NCI-H2227 treated with DMSO at 0.1 percent for 48 hours (cell line): ENCODE measurements at regions not wholly inside any gene's neighbourhood (a gene's known extent, or its start where the extent isn't known, plus 50 kb on each side); places are given as distances from the start of the nearest gene placed in this dataset.
"Not testable (repeated sequence)": the region's sequence is repeated elsewhere in the genome, so short reads cannot be mapped to it uniquely, and the experiment has no call there.

Experiments used
- DNase-seq: peaks from one replicate; lab custom pipeline; 2025; lab: John Stamatoyannopoulos, UW

GRCh38 chr11:103730131-103730940, 306.1 kb upstream of the DDI1 start:
- peak; percentile 31 for DNase-seq

GRCh38 chr11:103731670-103732069, 304.8 kb upstream of the DDI1 start:
- DNase-seq = no peak

- no peak for DNase-seq
Observed at GRCh38 chr11:103733889-103734288, 302.6 kb upstream of the DDI1 start.

- no peak for DNase-seq
Observed at GRCh38 chr11:103735497-103736032, 300.9 kb upstream of the DDI1 start.

GRCh38 chr11:103736315-103737036, 300.0 kb upstream of the DDI1 start:
- DNase-seq = no peak

GRCh38 chr11:103737037-103737622, 299.3 kb upstream of the DDI1 start:
- DNase-seq = no peak

- no peak for DNase-seq
Observed at GRCh38 chr11:103737747-103738146, 298.7 kb upstream of the DDI1 start.

- not testable (repeated sequence) for DNase-seq
Observed at GRCh38 chr11:103739074-103739796, 297.2 kb upstream of the DDI1 start.

- DNase-seq = no peak
Observed at GRCh38 chr11:103744496-103745153, 291.8 kb upstream of the DDI1 start.

- DNase-seq = no peak
Observed at GRCh38 chr11:103749158-103749557, 287.3 kb upstream of the DDI1 start.

GRCh38 chr11:103768816-103769215, 267.6 kb upstream of the DDI1 start:
- no peak for DNase-seq

GRCh38 chr11:103773059-103773458, 263.4 kb upstream of the DDI1 start:
- no peak for DNase-seq

GRCh38 chr11:103773537-103773936, 262.9 kb upstream of the DDI1 start:
- DNase-seq = no peak

GRCh38 chr11:103779054-103779453, 257.4 kb upstream of the DDI1 start:
- no peak for DNase-seq

- DNase-seq = no peak
Observed at GRCh38 chr11:103789952-103790351, 246.5 kb upstream of the DDI1 start.

- DNase-seq = no peak
Observed at GRCh38 chr11:103792981-103793468, 243.4 kb upstream of the DDI1 start.

- no peak for DNase-seq
Observed at GRCh38 chr11:103794262-103794661, 242.2 kb upstream of the DDI1 start.

- DNase-seq = no peak
Observed at GRCh38 chr11:103798026-103798425, 238.4 kb upstream of the DDI1 start.

GRCh38 chr11:103798446-103798845, 238.0 kb upstream of the DDI1 start:
- peak; percentile 17 for DNase-seq

GRCh38 chr11:103800406-103801114, 235.9 kb upstream of the DDI1 start:
- DNase-seq = no peak

GRCh38 chr11:103803062-103803461, 233.4 kb upstream of the DDI1 start:
- DNase-seq = no peak
